ENCODE measurements at regions not wholly inside any gene's neighbourhood (a gene's known extent, or its start where the extent isn't known, plus 50 kb on each side); places are given as distances from the start of the nearest gene placed in this dataset.
"Not testable (repeated sequence)": the region's sequence is repeated elsewhere in the genome, so short reads cannot be mapped to it uniquely, and the experiment has no call there.

DNA sequence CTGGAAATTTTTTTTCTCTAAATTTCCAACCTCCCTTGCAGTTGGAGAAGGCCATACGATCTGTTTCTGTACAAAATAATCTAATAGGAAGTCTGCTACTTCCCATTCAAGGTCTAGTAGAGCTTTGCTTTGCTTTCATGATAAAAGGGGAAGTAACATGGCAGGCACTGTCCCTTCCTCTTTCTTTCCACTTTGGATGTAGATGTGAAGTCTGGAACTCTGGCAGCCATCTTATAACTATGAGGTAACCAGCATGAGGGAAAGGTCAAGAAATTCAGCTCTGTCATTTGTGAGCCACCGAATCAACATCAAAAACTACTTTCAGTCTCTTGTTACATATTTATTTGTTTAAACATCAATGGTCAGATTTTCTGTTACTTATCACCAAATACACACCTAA lies 156.3 kb downstream of the MTHFS start:
- DNase-seq (ENCODE audit: extremely low spot score) = no peak
- peaks cover 0 to 19% (median 11%) of the 10 kb centered on the region in 4 donors for H3K9me3 ChIP-seq
- intact Hi-C loops (cut with DNase I) = no loop called here
- H3K27me3 ChIP-seq = no peaks in the 10 kb centered on the region
- TF ChIP-seq POLR2A (IDR thresholded peaks at IDR 0.05; ENCODE audit: low read depth) (no peak), CTCF (IDR thresholded peaks at IDR 0.05) (no peak), EP300 (IDR thresholded peaks at IDR 0.05) (no peak)
- 48% methylated on average over 2 of the region's 2 CpGs for WGBS
- H3K4me3 ChIP-seq = no peak overlapping the region
- no peaks in the 10 kb centered on the region for H3K4me1 ChIP-seq
- no peak overlapping the region for H3K27ac ChIP-seq (replicated peaks in 1 of 4)
- no peaks in the 10 kb centered on the region for H3K36me3 ChIP-seq

GRCh38 chr15:79743032-79743431 lies 153.8 kb downstream of the MTHFS start:
- 92% methylated on average over 10 of the region's 10 CpGs for WGBS
- DNase-seq (ENCODE audit: extremely low spot score) = no peak
- H3K36me3 ChIP-seq = no peaks in the 10 kb centered on the region
- intact Hi-C loops (cut with DNase I) = no loop called here
- no peak overlapping the region for H3K4me3 ChIP-seq
- no peaks in the 10 kb centered on the region for H3K4me1 ChIP-seq
- TF ChIP-seq EP300 (IDR thresholded peaks at IDR 0.05) = no peak
- no peak for TF ChIP-seq POLR2A (IDR thresholded peaks at IDR 0.05; ENCODE audit: low read depth)
- no peak for TF ChIP-seq CTCF (IDR thresholded peaks at IDR 0.05)
- no peak for TF ChIP-seq POLR2AphosphoS5 (IDR thresholded peaks at IDR 0.05)
- no peak overlapping the region for H3K27ac ChIP-seq (replicated peaks in 1 of 4)
- H3K9me3 ChIP-seq = peaks cover 0 to 10% (median 8%) of the 10 kb centered on the region in 4 donors
- no peaks in the 10 kb centered on the region for H3K27me3 ChIP-seq

DNA sequence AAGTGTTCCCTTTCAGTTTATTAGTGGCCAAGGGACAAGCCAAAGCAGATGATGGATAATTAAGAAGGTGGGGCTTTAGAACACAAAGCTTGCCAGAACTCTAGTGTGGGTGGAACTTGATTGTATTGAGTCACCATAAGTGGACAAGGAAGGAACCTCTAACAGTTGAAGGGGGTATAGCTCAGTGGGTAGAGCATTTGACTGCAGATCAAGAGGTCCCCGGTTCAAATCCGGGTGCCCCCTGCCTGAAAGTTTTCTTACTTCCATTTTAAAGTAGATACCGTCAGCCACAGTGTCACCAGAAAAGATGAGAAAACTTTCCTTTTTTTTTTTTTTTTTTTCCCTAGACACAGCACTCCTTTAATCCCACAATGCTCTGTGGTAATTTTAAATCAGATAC lies 152.3 kb downstream of the MTHFS start:
- H3K27ac ChIP-seq (replicated peaks in 1 of 4); H3K36me3 ChIP-seq; H3K27me3 ChIP-seq; H3K4me1 ChIP-seq; H3K4me3 ChIP-seq; DNase-seq (ENCODE audit: extremely low spot score); intact Hi-C loops (cut with DNase I): not testable (repeated sequence)
- WGBS = 61% methylated on average over 3 of the region's 3 CpGs
- H3K9me3 ChIP-seq = peaks cover 0 to 10% (median 8%) of the 10 kb centered on the region in 4 donors

- H3K27ac ChIP-seq (replicated peaks in 1 of 4) = no peak overlapping the region
- H3K36me3 ChIP-seq = no peaks in the 10 kb centered on the region
- H3K9me3 ChIP-seq = peaks cover 0 to 3% (median 0%) of the 10 kb centered on the region in 4 donors
- DNase-seq (ENCODE audit: extremely low spot score) = no peak
- no peak overlapping the region for H3K4me3 ChIP-seq
- peaks cover 0 to 4% (median 0%) of the 10 kb centered on the region in 4 donors for H3K27me3 ChIP-seq
- TF ChIP-seq POLR2AphosphoS5 (IDR thresholded peaks at IDR 0.05) = no peak
- TF ChIP-seq POLR2A (IDR thresholded peaks at IDR 0.05; ENCODE audit: low read depth) = no peak
- TF ChIP-seq CTCF (IDR thresholded peaks at IDR 0.05) = no peak
- no peak for TF ChIP-seq EP300 (IDR thresholded peaks at IDR 0.05)
- 94% methylated on average over 2 of the region's 4 CpGs for WGBS
- intact Hi-C loops (cut with DNase I) = no loop called here
- no peaks in the 10 kb centered on the region for H3K4me1 ChIP-seq
These were observed 140.4 kb downstream of the MTHFS start for GRCh38 chr15:79756365-79756764.

DNA sequence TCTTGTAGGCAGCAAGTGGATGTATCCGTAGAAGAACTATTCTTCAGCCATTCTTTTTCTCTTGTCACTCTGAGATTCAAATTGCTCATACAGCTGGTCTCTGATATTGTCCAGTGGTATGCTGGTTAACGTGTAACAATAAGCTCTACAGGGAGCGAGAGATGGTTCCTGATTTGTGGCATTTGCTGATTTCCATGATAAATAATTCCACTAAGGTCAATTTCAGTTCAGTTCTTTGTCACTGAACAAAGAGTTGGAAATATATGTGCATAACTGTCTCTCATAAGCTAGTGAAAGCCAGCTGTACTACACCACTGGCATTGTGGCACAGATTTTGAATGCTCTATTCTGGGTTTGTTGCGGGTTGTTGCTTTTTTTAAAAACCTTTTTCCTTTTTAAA lies 131.7 kb downstream of the MTHFS start:
- WGBS = 72% methylated on average over 4 of the region's 4 CpGs
- intact Hi-C loops (cut with DNase I) = no loop called here
- no peak for TF ChIP-seq POLR2A (IDR thresholded peaks at IDR 0.05; ENCODE audit: low read depth)
- TF ChIP-seq EP300 (IDR thresholded peaks at IDR 0.05) = no peak
- no peak for TF ChIP-seq POLR2AphosphoS5 (IDR thresholded peaks at IDR 0.05)
- no peak for TF ChIP-seq CTCF (IDR thresholded peaks at IDR 0.05)

More for the DNA sequence above, 131.7 kb downstream of the MTHFS start:
- no peak for DNase-seq (ENCODE audit: extremely low spot score)
- no peaks in the 10 kb centered on the region for H3K4me1 ChIP-seq
- no peaks in the 10 kb centered on the region for H3K27me3 ChIP-seq
- H3K4me3 ChIP-seq = no peak overlapping the region
- no peaks in the 10 kb centered on the region for H3K36me3 ChIP-seq
- H3K9me3 ChIP-seq = no peaks in the 10 kb centered on the region
- no peak overlapping the region for H3K27ac ChIP-seq (replicated peaks in 1 of 4)
